ENCODE measurements at regions not wholly inside any gene's neighbourhood (a gene's known extent, or its start where the extent isn't known, plus 50 kb on each side); places are given as distances from the start of the nearest gene placed in this dataset.

DNA sequence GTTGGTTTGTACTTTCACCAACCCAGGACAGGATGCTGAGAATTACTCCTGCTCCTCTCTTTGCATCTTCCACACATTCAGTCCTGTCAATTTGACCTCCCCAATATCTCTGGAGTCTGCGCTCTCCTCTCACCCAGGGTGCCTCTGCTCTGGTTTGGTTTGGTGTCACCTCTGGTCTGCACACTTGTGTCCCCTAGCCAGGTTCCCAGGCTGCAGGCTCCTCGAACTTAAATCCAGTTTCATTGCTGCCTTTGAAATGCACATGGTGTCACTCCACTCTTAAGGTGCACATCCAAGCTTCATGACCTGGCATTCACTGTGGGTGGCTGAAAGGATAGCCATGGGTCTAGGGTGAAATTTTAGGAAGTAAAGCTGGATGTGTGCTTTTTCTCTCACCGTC is 271.6 kb downstream of the RPS24 start:
- TF ChIP-seq ZNF274 (IDR thresholded peaks at IDR 0.05; ENCODE audit: low read depth, low read length) (no peak), SUZ12 (IDR thresholded peaks at IDR 0.05; ENCODE audit: extremely low read depth, insufficient read depth, insufficient read length) (no peak)
